ENCODE measurements at regions not wholly inside any gene's neighbourhood (a gene's known extent, or its start where the extent isn't known, plus 50 kb on each side); places are given as distances from the start of the nearest gene placed in this dataset.
"Not testable (repeated sequence)": the region's sequence is repeated elsewhere in the genome, so short reads cannot be mapped to it uniquely, and the experiment has no call there.

- no peak for DNase-seq (ENCODE audit: low spot score)
Measured at GRCh38 chrX:87961471-87961870, 443.9 kb downstream of the KLHL4 start.

DNA sequence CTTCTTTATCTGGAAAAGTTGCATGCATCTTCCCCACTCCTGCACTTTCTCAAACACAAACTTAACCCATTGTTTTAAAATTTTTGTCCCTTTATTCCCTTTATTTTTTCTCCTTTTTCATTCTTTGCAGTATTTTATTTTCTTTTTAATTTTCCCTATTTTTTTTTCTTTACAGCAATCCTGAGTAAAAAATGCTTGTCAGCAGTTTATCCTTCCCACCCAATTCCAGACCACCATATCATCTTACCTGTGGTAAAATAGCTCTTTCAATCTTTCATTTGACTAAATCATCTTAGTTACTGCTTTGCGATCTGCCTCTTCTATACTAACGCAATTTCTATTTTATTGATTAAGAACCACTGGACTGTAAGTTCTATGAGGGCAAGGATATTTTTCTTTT, 450.5 kb downstream of the KLHL4 start:
- no peak for DNase-seq (ENCODE audit: low spot score)

DNA sequence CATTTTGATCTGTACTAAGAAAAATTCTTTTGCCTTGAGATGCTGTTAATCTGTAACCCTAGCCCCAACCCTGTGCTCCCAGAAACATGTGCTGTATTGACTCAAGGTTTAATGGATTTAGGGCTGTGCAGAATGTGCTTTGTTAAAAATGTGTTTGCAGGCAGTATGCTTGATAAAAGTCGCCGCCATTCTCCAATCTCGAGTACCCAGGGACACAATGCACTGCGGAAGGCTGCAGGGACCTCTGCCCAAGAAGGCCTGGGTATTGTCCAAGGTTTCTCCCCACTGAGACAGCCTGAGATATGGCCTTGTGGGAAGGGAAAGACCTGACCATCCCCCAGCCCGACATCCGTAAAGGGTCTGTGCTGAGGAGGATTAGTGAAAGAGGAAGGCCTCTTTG, 454.5 kb downstream of the KLHL4 start:
- DNase-seq (ENCODE audit: low spot score): not testable (repeated sequence)

- no peak for DNase-seq (ENCODE audit: low spot score)
Measured at GRCh38 chrX:87975365-87975764, 457.8 kb downstream of the KLHL4 start.

- DNase-seq (ENCODE audit: low spot score): not testable (repeated sequence)
Measured at GRCh38 chrX:88007873-88008272, 490.3 kb downstream of the KLHL4 start.

DNA sequence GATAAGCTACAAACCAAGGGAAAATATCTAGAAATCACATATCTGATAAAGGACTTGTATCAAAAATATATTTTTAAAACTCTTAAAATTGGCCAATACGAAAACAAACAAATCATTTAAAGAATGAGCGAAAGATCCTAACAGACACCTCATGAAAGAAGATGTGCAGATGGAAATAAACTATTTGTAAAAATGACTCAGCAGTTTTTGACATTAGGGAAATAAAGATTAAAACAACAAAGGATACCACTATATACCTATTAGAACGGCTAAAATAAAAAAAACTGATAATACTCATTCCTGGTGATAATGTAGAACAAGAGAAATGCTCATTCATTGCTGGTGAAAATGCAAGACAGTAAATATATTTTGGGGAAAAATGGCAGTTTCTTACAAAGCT, 506.4 kb downstream of the KLHL4 start:
- no peak for DNase-seq (ENCODE audit: low spot score)

DNA sequence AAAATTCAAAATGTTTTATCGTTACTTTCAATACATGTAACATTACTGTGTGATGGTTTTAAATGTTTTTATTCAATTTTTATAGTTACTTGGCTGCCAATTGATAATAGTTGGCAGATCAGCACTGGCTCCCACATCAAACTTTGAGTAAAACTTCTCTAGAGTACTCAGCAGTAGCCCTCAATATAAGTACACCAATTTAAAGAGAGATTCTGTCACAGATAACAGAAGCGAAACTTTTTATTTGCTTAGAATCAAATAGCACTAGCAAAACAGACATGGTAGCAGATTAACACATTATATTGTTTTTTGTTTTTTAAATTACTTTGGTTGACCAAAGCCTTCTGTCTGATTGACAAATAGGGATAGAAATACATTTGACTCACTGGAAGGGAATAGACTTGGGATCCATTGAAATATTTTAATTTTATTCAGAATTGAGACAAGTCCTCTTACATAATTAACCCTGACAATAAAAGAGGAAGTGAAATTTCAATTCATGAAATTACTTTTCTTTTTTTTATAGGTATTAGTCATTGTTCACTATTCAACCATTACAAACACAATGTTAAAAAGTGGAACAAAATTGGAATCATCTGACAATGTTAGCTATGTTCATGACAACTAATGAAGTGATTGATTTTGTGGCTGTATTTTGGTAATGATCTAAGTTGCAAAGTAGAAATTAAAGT, 554.9 kb downstream of the KLHL4 start:
- no peak for DNase-seq (ENCODE audit: low spot score)

DNA sequence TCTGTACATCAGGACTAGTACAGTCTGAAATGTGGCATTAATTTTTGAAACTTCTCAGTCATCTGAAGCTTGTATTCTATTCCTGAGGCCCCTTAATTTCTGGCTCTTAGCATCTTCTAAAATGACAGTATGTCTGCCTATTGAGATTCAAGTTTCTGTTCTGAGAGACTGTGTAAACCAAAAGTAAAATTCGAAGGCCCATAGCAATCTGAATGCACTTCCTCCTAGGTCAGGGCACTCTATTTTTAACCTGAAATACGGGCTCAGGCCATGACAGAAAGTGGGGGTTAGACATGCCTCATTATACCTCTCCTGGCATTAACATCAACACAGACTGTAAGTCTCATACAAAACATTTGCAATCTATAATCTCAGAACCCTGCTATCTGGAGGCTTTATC, 584.4 kb downstream of the KLHL4 start:
- DNase-seq (ENCODE audit: low spot score): no peak

DNA sequence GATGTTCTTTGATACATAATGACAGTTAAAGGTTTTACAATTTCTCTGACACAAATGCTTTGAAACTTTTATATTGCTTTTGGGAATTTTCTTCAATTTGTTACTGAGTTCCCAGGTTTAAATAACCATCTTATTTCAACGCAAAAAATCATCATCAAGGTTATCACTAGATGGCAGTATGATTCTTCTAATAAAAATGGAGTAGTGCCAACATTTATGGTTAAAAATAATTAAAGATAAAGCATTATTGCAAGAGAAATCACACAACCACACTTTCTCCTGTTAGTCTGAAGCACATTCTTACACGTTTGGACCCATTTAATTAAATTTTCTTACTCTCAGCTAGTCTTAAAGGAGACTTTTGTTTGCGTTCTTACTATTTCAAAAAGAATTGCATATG, 611.3 kb upstream of the CPXCR1 start:
- no peak for DNase-seq (ENCODE audit: low spot score)

DNA sequence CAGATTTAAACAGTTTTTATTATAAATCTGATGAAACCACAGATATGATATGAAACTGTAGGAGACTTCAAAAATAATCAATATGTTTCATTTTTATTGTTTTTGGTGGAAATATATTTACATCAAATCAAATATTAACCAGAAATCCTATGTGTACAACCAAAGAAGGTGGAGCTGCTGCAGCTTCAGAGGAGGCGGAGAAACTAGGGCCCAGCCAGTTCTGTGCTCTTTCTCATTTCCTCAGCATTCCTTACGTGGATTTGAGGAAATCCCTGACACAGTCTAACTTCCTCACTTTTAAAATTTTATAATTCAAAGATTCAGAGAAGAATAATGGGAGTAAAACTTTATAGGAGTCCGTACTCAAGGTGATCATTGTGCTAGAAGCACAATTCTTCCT, 610.7 kb upstream of the CPXCR1 start:
- DNase-seq (ENCODE audit: low spot score): no peak

- no peak for DNase-seq (ENCODE audit: low spot score)
Measured at GRCh38 chrX:88146577-88146976, 600.4 kb upstream of the CPXCR1 start.

DNA sequence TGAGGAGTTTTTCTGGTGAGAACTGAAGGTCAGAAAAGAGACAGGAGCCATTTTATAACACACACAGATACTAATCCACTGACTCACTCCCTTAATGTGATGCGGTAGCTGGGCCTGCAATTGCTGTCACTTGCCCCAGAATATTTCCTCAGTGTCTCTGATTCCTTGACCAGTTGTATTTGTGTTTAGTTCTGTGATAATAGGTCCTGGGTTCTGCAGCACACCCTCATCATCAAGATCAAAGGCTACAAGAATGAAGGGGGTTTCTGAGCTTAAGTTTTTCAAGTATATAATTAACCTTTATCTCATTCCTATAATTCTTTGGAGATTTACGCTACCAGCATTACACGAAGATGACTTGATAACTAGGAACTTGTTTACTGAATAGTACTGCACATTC, 576.5 kb upstream of the CPXCR1 start:
- no peak for DNase-seq (ENCODE audit: low spot score)

DNA sequence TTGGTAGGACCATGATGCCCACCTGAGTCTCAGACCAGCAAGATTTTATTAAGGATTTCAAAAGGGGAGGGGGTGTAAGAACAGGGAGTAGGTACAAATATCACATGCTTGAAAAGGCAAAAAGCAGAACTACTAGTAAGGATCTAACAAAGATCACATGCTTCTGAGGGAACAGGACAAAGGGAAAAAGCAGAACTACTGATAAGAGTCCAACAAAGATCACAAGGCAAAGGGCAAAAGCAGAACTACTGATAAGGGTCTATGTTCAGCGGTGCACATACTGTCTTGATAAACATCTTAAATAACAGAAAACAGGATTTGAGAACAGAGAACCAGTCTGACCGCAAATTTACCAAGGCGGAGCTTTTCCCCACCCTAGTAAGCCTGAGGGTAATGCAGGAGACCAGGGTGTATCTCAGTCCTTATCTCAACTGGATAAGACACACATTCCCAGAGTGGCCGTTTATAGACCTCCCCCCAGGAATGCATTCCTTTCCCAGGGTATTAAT, 573.0 kb upstream of the CPXCR1 start:
- DNase-seq (ENCODE audit: low spot score): not testable (repeated sequence)

DNA sequence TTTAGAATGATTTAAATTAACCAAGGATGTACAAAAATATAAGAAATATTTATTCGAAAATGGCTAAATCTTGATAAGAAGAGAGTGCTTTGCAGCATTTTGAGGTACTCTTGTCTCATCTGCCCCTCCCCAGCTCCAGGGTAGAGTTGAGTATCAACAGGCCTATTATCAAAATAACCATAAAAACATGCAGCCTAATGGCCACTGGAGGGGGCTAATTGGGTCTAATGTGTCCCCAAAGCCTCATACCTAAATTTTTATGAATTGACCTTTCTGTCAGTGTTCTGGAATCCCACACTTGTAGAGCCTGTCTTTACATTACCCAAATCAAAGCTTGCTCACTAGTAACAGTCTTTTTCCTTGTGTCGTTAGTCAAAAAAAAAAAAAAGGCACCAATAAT, 544.9 kb upstream of the CPXCR1 start:
- DNase-seq (ENCODE audit: low spot score): no peak

- DNase-seq (ENCODE audit: low spot score): no peak
Measured at GRCh38 chrX:88244066-88244465, 503.0 kb upstream of the CPXCR1 start.

DNA sequence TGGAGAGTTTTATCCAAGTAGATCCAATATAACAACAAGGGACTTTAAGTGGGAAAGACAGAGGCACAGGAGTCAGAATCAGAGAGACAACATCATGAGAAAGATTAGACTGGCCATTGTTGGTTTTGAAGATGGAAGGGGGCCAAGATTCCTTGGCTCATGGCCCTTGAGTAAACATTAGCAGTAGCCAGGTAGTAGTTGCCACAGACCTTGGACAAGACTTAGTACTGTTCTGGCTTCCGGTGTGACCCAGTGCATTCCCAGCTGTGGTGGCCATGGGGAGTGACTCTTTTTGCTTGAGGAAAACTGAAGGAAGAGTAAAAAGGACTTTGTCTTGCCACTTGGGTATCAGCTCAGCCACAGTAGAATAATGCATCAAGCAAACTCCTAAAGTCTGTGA, 462.2 kb upstream of the CPXCR1 start:
- DNase-seq (ENCODE audit: low spot score): no peak

DNA sequence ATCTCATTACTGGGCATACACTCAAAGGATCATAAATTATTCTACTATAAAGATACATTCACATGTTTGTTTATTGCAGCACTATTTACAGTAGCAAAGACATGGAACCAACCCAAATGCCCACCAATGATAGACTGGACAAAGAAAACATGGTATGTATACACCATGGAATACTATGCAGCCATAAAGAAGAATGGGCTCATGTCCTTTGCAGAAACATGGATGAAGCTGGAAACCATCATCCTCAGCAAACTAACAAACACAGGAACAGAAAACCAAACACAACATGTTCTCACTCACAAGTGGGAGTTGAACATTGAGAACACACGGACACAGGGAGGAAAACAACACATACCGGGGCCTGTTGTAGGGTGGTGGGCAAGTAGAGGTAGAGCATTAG, 433.1 kb upstream of the CPXCR1 start:
- not testable (repeated sequence) for DNase-seq (ENCODE audit: low spot score)

- DNase-seq (ENCODE audit: low spot score): no peak
Measured at GRCh38 chrX:88325634-88326033, 421.4 kb upstream of the CPXCR1 start.

- DNase-seq (ENCODE audit: low spot score): no peak
Measured at GRCh38 chrX:88355252-88355651, 391.8 kb upstream of the CPXCR1 start.

- DNase-seq (ENCODE audit: low spot score): no peak
Measured at GRCh38 chrX:88366314-88366713, 380.7 kb upstream of the CPXCR1 start.

DNA sequence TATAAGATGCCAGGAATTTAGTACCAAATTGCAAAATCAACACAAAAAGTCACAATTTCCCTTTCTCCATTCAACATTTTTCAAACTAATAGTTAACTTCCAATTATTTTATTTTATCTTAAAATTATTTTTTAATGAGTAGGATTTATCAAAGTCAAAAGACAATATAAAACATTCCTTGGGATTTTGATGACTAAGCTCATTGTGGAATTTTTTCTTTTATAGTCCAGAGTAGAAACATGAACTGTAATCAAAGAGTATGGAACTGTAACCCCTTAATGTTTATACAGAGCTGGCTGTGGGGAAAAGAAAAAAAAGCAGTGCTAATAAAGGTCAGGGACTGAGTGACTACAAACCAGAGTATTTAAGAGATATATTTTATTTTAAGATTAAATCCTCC, 368.6 kb upstream of the CPXCR1 start:
- DNase-seq (ENCODE audit: low spot score): no peak

DNA sequence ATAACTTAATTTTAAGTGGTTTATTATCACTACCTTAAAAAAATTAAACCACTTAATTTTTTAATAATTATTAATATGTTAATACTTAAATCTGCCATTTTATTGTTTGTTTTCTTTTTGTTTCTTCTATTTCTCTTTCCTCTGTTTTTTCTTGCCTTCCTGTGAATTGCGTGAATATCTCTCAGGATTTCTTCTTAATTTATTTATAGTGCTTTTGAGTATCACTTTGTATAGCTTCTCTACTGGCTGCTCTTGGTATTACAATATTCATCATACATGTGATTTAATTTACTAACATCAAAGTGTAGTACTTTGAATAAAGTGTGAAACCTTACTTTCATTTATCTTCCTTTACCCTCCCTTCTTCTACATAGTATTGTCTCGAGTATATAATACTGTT, 349.5 kb upstream of the CPXCR1 start:
- no peak for DNase-seq (ENCODE audit: low spot score)

DNA sequence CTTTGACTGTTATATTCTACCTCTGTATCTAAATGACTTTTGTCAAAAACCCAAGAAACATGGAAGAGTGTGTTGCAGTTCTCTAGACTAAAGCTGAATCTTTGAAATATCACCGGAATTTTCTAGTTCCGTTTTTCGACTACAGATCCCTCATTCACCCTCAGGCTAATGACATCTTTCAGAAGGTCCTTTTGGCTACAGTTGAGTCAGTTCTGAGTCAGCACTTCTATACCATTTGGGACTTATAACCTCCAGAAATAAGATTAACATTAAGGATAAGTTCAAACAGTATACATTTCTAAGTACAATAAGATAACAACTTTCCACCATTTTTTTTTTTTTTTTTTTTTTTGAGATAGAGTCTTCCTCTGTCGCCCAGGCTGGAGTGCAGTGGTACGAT, 331.0 kb upstream of the CPXCR1 start:
- no peak for DNase-seq (ENCODE audit: low spot score)

DNA sequence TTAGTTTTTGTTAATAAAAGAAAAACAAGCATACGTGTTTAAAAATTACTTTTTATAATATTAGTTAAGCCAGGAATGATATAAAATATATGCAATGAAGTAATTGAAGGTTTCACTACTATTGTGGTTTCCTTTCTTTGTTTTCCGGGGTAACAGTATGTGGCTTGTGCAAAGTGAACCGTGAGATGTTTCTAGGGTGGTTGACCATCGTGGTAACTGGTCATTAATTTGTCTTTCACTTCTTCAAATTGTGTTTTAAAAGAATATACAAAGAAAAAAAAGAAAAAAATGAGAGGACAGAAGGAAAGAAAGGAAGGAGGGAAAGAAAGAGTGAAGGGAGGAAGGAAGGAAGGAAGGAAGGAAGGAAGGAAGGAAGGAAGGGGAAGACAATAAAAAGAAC, 330.1 kb upstream of the CPXCR1 start:
- DNase-seq (ENCODE audit: low spot score): no peak

Measured in activated CD4-positive, alpha-beta T cell treated with anti-CD3 and anti-CD28 coated beads, Interleukin-2, Interleukin-4, amounts not matched to agents 100 ng/mL and 50 ng/mL, durations not matched to agents 16 hours and 8 hours (primary cell).